HepG2 (cell line): ENCODE measurements at regions not wholly inside any gene's neighbourhood (a gene's known extent, or its start where the extent isn't known, plus 50 kb on each side); places are given as distances from the start of the nearest gene placed in this dataset.

Experiments
- ATAC-seq: fragments of 200-7000 bp; cut with Tn5 transposase; 3 replicates; pipeline ENCODE4 v1.9.1; 2020; ENCODE audit warnings: mild to moderate bottlenecking, moderate library complexity
- BruUV-seq: library from RNA; stranded (reverse); fragments of 400-500 nt; replicated peaks from 2 replicates; lab custom pipeline; 2021; lab: Mats Ljungman, UMichigan
- CTCF ChIA-PET: fragments of 300-600 bp; formaldehyde crosslinking; extraction: SDS; loops from one replicate; lab custom pipeline; 2021; ENCODE audit warnings: low total read pairs, inconsistent platforms, low intra/inter-chr PET ratio; lab: Yijun Ruan, JAX
- POLR2A ChIA-PET: fragments of 350-600 bp; sonication (Branson Sonifier 250); formaldehyde crosslinking; loops from one replicate; lab custom pipeline; 2020; ENCODE audit warnings: antibody characterized with exemption, inconsistent platforms; lab: Yijun Ruan, JAX
- DNase-seq: peaks from one replicate; pipeline ENCODE4 v3.0.0-alpha.2; 2015; ENCODE audit warnings: low spot score
- FAIRE-seq: peaks from 3 replicates; lab custom pipeline; 2011; peaks lifted over from hg19 to GRCh38; lab: Jason Lieb, UNC
- H2AFZ ChIP-seq: one replicate; pipeline ENCODE4 v1.6.1; 2011; ENCODE audit warnings: low read length, inconsistent platforms
- H3K27ac ChIP-seq: fragments of 300-600 bp; 3 replicates; pipeline ENCODE4 v1.8.0; 2011; ENCODE audit warnings: mixed run types, mild to moderate bottlenecking, mixed read lengths, low read length, inconsistent platforms; ENCODE audit not compliant: insufficient read depth; ENCODE audit errors: extremely low read length
- H3K27me3 ChIP-seq, 2 experiments: fragments of 200-600 bp in 1 of 2; 2 replicates in 1 of 2; 3 replicates in 1 of 2; pipeline versions ENCODE4 v1.6.0 to v1.8.0; 2011; ENCODE audit warnings: low read length in 2 of 2, mild to moderate bottlenecking in 2 of 2, moderate library complexity in 2 of 2, inconsistent platforms in 1 of 2; ENCODE audit not compliant: insufficient read depth in 2 of 2, control insufficient read depth in 1 of 2
- H3K36me3 ChIP-seq, 2 experiments: fragments of 200-600 bp in 1 of 2; replicated peaks in 1 of 2; 2 replicates in 1 of 2; 3 replicates in 1 of 2; pipeline versions ENCODE4 v1.5.1 to v1.8.0; 2011; ENCODE audit warnings: low read length in 2 of 2, inconsistent platforms in 1 of 2; ENCODE audit not compliant: insufficient read depth in 2 of 2, control insufficient read depth in 1 of 2
- H3K4me1 ChIP-seq: 2 replicates; pipeline ENCODE4 v1.5.1; 2012; ENCODE audit warnings: low read length, inconsistent platforms; ENCODE audit not compliant: insufficient read depth
- H3K4me2 ChIP-seq: 2 replicates; pipeline ENCODE4 v1.6.0; 2011; ENCODE audit warnings: low read depth, low read length, inconsistent platforms
- H3K4me3 ChIP-seq, 3 experiments: fragments of 200-600 bp in 1 of 3; sonication (generic), shearing (Covaris generic) in 1 of 3; replicated peaks in 1 of 3; 2 replicates each; pipeline ENCODE4 v1.5.1; 2011 to 2016; ENCODE audit warnings: low read length in 3 of 3, inconsistent platforms in 2 of 3, low read depth in 2 of 3, mild to moderate bottlenecking in 2 of 3, control low read depth in 1 of 3, mixed read lengths in 1 of 3; ENCODE audit not compliant: insufficient read depth in 1 of 3
- H3K79me2 ChIP-seq: one replicate; pipeline ENCODE4 v1.6.1; 2011; ENCODE audit warnings: low read length, inconsistent platforms; ENCODE audit not compliant: insufficient read depth
- H3K9ac ChIP-seq: 2 replicates; pipeline ENCODE4 v1.6.0; 2011; ENCODE audit warnings: mild to moderate bottlenecking, low read depth, low read length, inconsistent platforms; ENCODE audit not compliant: insufficient read depth
- H3K9me3 ChIP-seq: 2 replicates; pipeline ENCODE4 v1.5.1; 2012; ENCODE audit warnings: mild to moderate bottlenecking, low read length
- H4K20me1 ChIP-seq: 2 replicates; pipeline ENCODE4 v1.6.0; 2011; ENCODE audit warnings: inconsistent platforms, mild to moderate bottlenecking, low read length, moderate library complexity; ENCODE audit not compliant: insufficient read depth
- JUNB ChIP-seq: sonication (generic); formaldehyde crosslinking; IDR thresholded peaks from 2 replicates; pipeline ENCODE4 v1.8.0; 2022; ENCODE audit warnings: missing genetic modification reagents, mild to moderate bottlenecking, borderline replicate concordance
- MAFK ChIP-seq, 2 experiments: IDR thresholded peaks in 1 of 2; conservative IDR thresholded peaks in 1 of 2; 2 replicates each; pipeline ENCODE4 v1.6.1; 2011; ENCODE audit warnings: improper control_type of control experiment in 2 of 2, low read length in 2 of 2
- TAF15 ChIP-seq: fragments of 200-400 bp; formaldehyde crosslinking; IDR thresholded peaks from one replicate; pipeline ENCODE4 v1.6.1; 2018; ENCODE audit warnings: mild to moderate bottlenecking, low read depth, low read length; ENCODE audit not compliant: poor library complexity, severe bottlenecking
- THYN1 ChIP-seq: sonication (generic); formaldehyde crosslinking; IDR thresholded peaks from 2 replicates; pipeline ENCODE4 v1.8.1; 2023; ENCODE audit warnings: low read depth, mild to moderate bottlenecking, moderate library complexity, missing genetic modification reagents, borderline replicate concordance
- TRIM24 ChIP-seq: sonication (generic); formaldehyde crosslinking; IDR thresholded peaks from 2 replicates; pipeline ENCODE4 v1.8.0; 2022; ENCODE audit warnings: mild to moderate bottlenecking, missing genetic modification reagents
- ZNF282 ChIP-seq: fragments of 450-650 bp; IDR thresholded peaks from 2 replicates; pipeline ENCODE4 v1.6.1; 2018; ENCODE audit not compliant: partially characterized antibody
- ZNF451 ChIP-seq: sonication (generic); formaldehyde crosslinking; IDR thresholded peaks from 2 replicates; pipeline ENCODE4 v1.5.0; 2020; ENCODE audit warnings: mild to moderate bottlenecking, missing genetic modification reagents
- ZNF768 ChIP-seq: sonication (generic); formaldehyde crosslinking; IDR thresholded peaks from 2 replicates; pipeline ENCODE4 v1.4.0; 2020; ENCODE audit warnings: missing genetic modification reagents
- ZNF792 ChIP-seq: IDR thresholded peaks from 2 replicates; pipeline ENCODE4 v1.6.1; 2016
- WGBS: methylation state at CpG from one replicate; pipeline ENCODE4 v1.1.6; 2017; ENCODE audit warnings: low lambda C conversion rate; 5-methylcytosine and 5-hydroxymethylcytosine counted together
- in situ Hi-C: cut with HindIII; loops from 2 replicates; pipeline ENCODE4 v1.10.0; 2017; ENCODE audit warnings: low pct_unique_long_range_greater_than_20kb; ENCODE audit not compliant: extremely low pct_ligation_motif_present
- intact Hi-C: fragments of 100-400 bp; cut with micrococcal nuclease; formaldehyde crosslinking; loops from one replicate; pipeline ENCODE4 v1.10.0; 2022; ENCODE audit not compliant: unreplicated experiment
- TF ChIP-seq, protein P1 (sequence below): IDR thresholded peaks from 2 replicates; pipeline ENCODE4 v1.6.1; 2016; ENCODE audit warnings: low read depth, missing genetic modification reagents, missing compliant biosample characterization
- TF ChIP-seq, protein P2 (sequence below): sonication (generic); formaldehyde crosslinking; IDR thresholded peaks from 2 replicates; pipeline ENCODE4 v1.5.0; 2020; ENCODE audit warnings: mild to moderate bottlenecking, missing genetic modification reagents
- TF ChIP-seq, protein P3 (sequence below): sonication (generic); formaldehyde crosslinking; IDR thresholded peaks from 2 replicates; pipeline ENCODE4 v1.5.1; 2020; ENCODE audit warnings: missing genetic modification reagents, mild to moderate bottlenecking, borderline replicate concordance

DNA sequence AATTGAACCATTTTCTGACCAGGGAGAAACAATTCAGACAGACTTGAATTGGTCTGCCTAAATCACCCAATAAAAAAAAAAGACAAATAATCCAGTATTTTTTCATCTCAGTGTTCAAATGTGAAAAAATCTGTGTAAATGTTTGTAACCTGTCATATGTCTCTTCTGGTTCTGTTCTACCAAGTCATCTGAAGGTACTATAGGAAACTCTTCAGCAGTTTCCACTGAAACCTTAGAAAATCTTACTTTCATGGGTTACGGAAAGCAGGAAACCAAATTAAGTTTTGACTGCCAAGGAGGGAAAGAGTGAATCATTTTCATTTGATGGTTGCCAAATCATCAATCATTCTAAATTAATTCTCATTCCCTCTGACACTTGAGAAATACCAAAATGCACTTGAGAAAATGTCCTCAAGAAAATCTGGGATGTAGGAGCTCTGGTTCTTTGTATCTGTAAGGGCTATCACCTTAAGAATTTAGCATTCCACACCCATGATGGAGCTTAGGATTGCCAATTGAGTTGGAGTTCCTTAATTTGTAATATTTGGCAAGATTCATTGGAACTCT lies 278.2 kb upstream of the KCNH8 start (continued):
- TF ChIP-seq, protein P1, sequence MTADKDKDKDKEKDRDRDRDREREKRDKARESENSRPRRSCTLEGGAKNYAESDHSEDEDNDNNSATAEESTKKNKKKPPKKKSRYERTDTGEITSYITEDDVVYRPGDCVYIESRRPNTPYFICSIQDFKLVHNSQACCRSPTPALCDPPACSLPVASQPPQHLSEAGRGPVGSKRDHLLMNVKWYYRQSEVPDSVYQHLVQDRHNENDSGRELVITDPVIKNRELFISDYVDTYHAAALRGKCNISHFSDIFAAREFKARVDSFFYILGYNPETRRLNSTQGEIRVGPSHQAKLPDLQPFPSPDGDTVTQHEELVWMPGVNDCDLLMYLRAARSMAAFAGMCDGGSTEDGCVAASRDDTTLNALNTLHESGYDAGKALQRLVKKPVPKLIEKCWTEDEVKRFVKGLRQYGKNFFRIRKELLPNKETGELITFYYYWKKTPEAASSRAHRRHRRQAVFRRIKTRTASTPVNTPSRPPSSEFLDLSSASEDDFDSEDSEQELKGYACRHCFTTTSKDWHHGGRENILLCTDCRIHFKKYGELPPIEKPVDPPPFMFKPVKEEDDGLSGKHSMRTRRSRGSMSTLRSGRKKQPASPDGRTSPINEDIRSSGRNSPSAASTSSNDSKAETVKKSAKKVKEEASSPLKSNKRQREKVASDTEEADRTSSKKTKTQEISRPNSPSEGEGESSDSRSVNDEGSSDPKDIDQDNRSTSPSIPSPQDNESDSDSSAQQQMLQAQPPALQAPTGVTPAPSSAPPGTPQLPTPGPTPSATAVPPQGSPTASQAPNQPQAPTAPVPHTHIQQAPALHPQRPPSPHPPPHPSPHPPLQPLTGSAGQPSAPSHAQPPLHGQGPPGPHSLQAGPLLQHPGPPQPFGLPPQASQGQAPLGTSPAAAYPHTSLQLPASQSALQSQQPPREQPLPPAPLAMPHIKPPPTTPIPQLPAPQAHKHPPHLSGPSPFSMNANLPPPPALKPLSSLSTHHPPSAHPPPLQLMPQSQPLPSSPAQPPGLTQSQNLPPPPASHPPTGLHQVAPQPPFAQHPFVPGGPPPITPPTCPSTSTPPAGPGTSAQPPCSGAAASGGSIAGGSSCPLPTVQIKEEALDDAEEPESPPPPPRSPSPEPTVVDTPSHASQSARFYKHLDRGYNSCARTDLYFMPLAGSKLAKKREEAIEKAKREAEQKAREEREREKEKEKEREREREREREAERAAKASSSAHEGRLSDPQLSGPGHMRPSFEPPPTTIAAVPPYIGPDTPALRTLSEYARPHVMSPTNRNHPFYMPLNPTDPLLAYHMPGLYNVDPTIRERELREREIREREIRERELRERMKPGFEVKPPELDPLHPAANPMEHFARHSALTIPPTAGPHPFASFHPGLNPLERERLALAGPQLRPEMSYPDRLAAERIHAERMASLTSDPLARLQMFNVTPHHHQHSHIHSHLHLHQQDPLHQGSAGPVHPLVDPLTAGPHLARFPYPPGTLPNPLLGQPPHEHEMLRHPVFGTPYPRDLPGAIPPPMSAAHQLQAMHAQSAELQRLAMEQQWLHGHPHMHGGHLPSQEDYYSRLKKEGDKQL (CRISPR knock-in tag): no peak
- no peak for TF ChIP-seq ZNF768 (CRISPR knock-in tag)
- no peak for TF ChIP-seq ZNF451
- TF ChIP-seq ZNF282: no peak
- TF ChIP-seq THYN1 (CRISPR knock-in tag): no peak

DNA sequence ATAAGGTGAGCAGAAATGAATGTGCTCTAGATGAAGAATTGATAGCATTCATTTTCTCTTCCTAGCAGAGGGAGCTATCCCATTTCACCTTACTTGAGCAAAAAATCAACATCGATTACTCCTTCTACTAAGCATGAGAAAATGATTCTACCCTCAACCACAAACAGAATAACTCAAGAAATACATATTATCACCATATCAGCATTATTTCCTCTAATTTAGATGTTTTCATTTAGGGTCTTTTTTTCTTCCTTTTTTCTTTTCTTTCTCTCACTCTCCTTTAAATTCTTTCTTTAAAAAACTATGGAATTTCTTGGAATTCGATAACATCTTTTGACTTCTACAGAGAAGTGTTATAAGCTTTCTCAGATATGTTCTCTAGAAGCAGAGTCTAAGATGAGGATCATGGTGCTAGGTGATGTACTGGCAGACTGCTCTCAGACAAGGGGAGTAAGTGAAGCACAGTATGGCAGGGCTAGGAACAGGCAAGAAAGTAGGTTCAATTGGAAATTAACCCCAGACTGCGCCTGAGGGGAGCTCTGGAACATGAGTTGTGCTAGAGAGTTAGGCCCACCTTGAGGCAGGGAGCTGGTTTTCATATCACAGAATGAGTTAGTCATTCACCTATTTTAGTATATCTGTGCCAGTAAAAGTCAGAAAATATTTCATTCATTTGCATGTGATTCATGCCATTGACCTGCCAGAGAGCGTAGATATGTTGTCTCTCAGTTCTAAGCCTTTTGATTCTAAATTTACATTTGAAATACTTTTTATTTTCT lies 279.2 kb upstream of the KCNH8 start:
- Histone ChIP-seq H3K4me2 (no peak overlapping the region), H2AFZ (no peak overlapping the region), H3K79me2 (no peaks in the 10 kb centered on the region), H3K4me1 (no peaks in the 10 kb centered on the region), H3K27me3 (no peaks in the 10 kb centered on the region), H3K4me3 (no peak overlapping the region), H3K27ac (no peak overlapping the region), H3K36me3 (no peaks in the 10 kb centered on the region), H4K20me1 (no peaks in the 10 kb centered on the region), H3K9me3 (no peaks in the 10 kb centered on the region), H3K9ac (no peak overlapping the region)
- CTCF ChIA-PET: no interaction called here
- POLR2A ChIA-PET: no interaction called here
- no peak for ATAC-seq
- TF ChIP-seq, protein P2, sequence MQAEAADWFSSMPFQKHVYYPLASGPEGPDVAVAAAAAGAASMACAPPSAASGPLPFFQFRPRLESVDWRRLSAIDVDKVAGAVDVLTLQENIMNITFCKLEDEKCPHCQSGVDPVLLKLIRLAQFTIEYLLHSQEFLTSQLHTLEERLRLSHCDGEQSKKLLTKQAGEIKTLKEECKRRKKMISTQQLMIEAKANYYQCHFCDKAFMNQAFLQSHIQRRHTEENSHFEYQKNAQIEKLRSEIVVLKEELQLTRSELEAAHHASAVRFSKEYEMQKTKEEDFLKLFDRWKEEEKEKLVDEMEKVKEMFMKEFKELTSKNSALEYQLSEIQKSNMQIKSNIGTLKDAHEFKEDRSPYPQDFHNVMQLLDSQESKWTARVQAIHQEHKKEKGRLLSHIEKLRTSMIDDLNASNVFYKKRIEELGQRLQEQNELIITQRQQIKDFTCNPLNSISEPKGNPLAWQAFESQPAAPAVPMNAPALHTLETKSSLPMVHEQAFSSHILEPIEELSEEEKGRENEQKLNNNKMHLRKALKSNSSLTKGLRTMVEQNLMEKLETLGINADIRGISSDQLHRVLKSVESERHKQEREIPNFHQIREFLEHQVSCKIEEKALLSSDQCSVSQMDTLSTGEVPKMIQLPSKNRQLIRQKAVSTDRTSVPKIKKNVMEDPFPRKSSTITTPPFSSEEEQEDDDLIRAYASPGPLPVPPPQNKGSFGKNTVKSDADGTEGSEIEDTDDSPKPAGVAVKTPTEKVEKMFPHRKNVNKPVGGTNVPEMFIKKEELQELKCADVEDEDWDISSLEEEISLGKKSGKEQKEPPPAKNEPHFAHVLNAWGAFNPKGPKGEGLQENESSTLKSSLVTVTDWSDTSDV (CRISPR knock-in tag): no peak
- TF ChIP-seq, protein P3, sequence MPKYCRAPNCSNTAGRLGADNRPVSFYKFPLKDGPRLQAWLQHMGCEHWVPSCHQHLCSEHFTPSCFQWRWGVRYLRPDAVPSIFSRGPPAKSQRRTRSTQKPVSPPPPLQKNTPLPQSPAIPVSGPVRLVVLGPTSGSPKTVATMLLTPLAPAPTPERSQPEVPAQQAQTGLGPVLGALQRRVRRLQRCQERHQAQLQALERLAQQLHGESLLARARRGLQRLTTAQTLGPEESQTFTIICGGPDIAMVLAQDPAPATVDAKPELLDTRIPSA (CRISPR knock-in tag): no peak
- TF ChIP-seq MAFK (conservative IDR thresholded peaks at IDR 0.05 in 1 of 2, IDR thresholded peaks at IDR 0.05 in 1 of 2; ENCODE audit: low read length in 2 of 2) (peak; percentile 51 to 58; a peak in 3 of 4 replicates), ZNF792 (CRISPR knock-in tag) (no peak), JUNB (CRISPR knock-in tag) (no peak), TRIM24 (CRISPR knock-in tag) (no peak), TAF15 (no peak)
- intact Hi-C loops: no loop called here
- 18% methylated on average over 4 of the region's 4 CpGs for WGBS
- in situ Hi-C loops: no loop called here
- no peak for DNase-seq
- no peak for FAIRE-seq
- BruUV-seq: no TSS peak
